Right atrium auricular region (tissue), 2 donors: ENCODE measurements at regions not wholly inside any gene's neighbourhood (a gene's known extent, or its start where the extent isn't known, plus 50 kb on each side); places are given as distances from the start of the nearest gene placed in this dataset.
"Not testable (repeated sequence)": the region's sequence is repeated elsewhere in the genome, so short reads cannot be mapped to it uniquely, and the experiment has no call there.

Experiments used
- DNase-seq: peaks from one replicate; pipeline ENCODE4 v3.0.0-alpha.2; 2019; ENCODE audit warnings: low spot score
- H3K27ac ChIP-seq, 2 donors: fragments of 200-600 bp; sonication (generic); 1 replicate in 1 of 2; 2 replicates in 1 of 2; pipeline ENCODE4 v1.5.1; 2016 to 2019
- H3K27me3 ChIP-seq, 2 donors: fragments of 200-600 bp; sonication (generic); one replicate each; pipeline versions ENCODE4 v1.5.1 to v1.6.0; 2017 to 2019
- H3K36me3 ChIP-seq: fragments of 200-600 bp; sonication (generic); one replicate; pipeline ENCODE4 v1.5.1; 2016
- H3K4me1 ChIP-seq, 2 donors: fragments of 200-600 bp; sonication (generic); one replicate each; pipeline versions ENCODE4 v1.5.1 to v1.6.0; 2017 to 2019
- H3K4me3 ChIP-seq, 2 donors: fragments of 200-600 bp; sonication (generic); 1 replicate in 1 of 2; 2 replicates in 1 of 2; pipeline ENCODE4 v1.5.1; 2017 to 2019; ENCODE audit warnings: mild to moderate bottlenecking in 1 of 2, moderate library complexity in 1 of 2
- H3K9me3 ChIP-seq, 2 donors: fragments of 200-600 bp; sonication (generic); one replicate each; pipeline ENCODE4 v1.5.1; 2019
- TF ChIP-seq, protein P1 (sequence below), 2 donors: fragments of 200-600 bp; sonication (generic); IDR thresholded peaks; one replicate each; pipeline ENCODE4 v1.5.1; 2019; ENCODE audit warnings: antibody characterized with exemption in 2 of 2

DNA sequence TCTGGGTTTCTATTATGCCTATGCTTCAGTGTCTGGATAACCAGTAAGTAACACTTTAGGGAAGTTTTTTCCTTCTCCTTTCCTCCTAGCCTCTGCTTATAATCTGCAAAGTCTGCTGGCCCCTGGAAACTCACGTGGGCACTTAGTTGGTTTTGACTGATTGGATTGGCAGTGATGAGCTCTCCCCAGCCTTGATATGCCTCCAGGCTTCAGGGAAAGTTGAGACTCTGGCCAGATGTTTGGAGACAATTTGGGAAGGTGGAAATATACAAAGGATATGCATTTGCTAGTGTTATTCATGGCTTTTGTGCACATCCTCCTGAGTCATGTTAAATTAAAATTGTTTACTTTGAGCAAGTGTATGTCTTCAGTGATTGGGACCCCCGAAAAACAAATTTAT, 160.2 kb upstream of the IL12B start:
- Histone ChIP-seq H3K4me1 (no peaks in the 10 kb centered on the region), H3K27me3 (no peaks in the 10 kb centered on the region), H3K4me3 (no peak overlapping the region), H3K27ac (no peak overlapping the region), H3K9me3 (no peaks in the 10 kb centered on the region), H3K36me3 (no peaks in the 10 kb centered on the region)
- TF ChIP-seq, protein P1, sequence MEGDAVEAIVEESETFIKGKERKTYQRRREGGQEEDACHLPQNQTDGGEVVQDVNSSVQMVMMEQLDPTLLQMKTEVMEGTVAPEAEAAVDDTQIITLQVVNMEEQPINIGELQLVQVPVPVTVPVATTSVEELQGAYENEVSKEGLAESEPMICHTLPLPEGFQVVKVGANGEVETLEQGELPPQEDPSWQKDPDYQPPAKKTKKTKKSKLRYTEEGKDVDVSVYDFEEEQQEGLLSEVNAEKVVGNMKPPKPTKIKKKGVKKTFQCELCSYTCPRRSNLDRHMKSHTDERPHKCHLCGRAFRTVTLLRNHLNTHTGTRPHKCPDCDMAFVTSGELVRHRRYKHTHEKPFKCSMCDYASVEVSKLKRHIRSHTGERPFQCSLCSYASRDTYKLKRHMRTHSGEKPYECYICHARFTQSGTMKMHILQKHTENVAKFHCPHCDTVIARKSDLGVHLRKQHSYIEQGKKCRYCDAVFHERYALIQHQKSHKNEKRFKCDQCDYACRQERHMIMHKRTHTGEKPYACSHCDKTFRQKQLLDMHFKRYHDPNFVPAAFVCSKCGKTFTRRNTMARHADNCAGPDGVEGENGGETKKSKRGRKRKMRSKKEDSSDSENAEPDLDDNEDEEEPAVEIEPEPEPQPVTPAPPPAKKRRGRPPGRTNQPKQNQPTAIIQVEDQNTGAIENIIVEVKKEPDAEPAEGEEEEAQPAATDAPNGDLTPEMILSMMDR (IDR thresholded peaks at IDR 0.05) = no peak
- DNase-seq = no peak

DNA sequence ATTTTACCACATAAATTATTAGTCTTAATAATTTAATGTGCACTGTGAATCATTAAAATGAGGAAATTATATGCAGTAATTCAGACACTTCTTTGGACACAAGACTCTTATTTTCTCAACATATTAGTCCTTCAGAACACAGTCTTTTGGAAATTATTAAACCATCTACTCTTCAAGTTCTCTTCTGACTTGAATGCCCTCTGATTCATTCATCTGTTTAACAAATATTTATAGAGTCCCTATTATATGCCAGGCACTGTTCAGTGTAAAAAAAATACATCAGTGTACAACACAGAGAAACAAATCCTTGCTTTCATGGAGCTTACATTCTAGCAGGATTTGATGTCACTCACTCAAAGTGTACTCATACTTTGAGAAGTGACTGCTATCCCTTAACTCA, 163.4 kb upstream of the IL12B start:
- Histone ChIP-seq H3K27ac (no peak overlapping the region), H3K27me3 (no peaks in the 10 kb centered on the region), H3K4me3 (no peak overlapping the region), H3K36me3 (no peaks in the 10 kb centered on the region), H3K4me1 (no peaks in the 10 kb centered on the region), H3K9me3 (no peaks in the 10 kb centered on the region)
- TF ChIP-seq, protein P1 (IDR thresholded peaks at IDR 0.05) = no peak
- no peak for DNase-seq

DNA sequence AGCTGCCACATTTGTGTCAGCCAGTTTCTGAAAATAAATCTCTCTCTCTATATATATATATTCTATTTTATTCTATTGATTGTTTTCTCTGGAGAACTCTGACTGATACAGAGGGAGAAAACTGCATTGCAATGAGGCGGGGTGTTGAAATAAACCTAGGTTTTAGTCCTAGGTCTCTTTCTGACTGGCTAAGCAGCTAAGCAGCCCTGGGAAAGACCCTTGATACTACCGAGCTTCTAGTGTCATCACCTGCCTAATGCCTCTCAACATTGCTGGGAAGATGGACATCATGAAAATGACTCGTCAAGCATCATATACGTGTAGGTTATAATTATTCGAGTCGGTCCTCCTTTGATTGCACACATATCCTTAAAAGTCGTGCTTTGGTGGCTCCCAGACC, 166.5 kb upstream of the IL12B start:
- no peaks in the 10 kb centered on the region for H3K4me1 ChIP-seq

DNA sequence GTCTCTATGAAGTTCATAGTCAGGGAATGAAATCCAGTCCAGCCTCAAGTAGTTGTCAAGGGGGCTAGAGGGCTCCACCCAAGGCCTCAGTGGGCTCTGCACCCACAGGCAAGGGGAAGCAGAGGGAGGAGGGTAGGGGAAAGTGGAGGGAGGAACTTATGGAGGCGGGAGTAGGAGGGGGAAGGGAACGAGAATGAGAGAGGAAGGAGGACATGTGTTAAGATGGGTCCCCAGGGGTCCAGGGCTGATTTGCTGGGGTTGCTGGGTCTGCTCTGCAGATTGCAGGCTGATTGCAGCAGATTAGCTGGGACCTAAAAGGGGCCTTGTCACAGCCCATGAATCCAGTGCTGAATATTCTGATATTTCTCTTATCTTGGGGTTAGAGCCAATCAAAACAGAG, 166.9 kb upstream of the IL12B start:
- no peak overlapping the region for H3K4me3 ChIP-seq
- no peaks in the 10 kb centered on the region for H3K4me1 ChIP-seq
- TF ChIP-seq, protein P1 (IDR thresholded peaks at IDR 0.05) = no peak
- H3K36me3 ChIP-seq = no peaks in the 10 kb centered on the region
- no peaks in the 10 kb centered on the region for H3K27me3 ChIP-seq
- H3K9me3 ChIP-seq = no peaks in the 10 kb centered on the region
- no peak overlapping the region for H3K27ac ChIP-seq
- DNase-seq = no peak

More for the DNA sequence above, 166.5 kb upstream of the IL12B start:
- no peak for DNase-seq
- H3K9me3 ChIP-seq = no peaks in the 10 kb centered on the region
- H3K4me3 ChIP-seq = no peak overlapping the region
- no peaks in the 10 kb centered on the region for H3K27me3 ChIP-seq
- TF ChIP-seq, protein P1 (IDR thresholded peaks at IDR 0.05) = no peak
- no peaks in the 10 kb centered on the region for H3K36me3 ChIP-seq
- no peak overlapping the region for H3K27ac ChIP-seq

DNA sequence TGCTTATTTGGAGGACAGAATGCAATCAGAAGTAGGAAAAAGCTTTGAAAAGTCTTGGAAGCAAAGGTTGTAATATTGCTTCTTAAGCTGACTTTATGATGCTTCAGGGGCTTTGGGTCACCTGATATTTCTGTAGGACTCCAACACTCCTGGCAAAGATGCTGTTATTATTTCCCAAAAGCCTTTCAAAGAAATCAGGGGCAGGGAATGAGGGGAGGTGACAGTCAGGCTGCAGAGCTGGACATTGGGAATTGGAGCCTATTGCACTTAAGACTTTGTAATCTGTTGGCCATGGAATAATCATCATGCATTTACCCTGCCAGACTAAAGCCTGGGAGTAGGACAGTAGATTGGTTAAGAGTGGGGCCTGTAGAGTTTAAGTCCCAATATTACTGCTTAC, 168.3 kb upstream of the IL12B start:
- Histone ChIP-seq H3K4me3 (no peak overlapping the region), H3K9me3 (no peaks in the 10 kb centered on the region), H3K4me1 (no peaks in the 10 kb centered on the region), H3K27me3 (no peaks in the 10 kb centered on the region), H3K27ac (no peak overlapping the region), H3K36me3 (no peaks in the 10 kb centered on the region)
- DNase-seq = no peak
- TF ChIP-seq, protein P1 (IDR thresholded peaks at IDR 0.05) = no peak

DNA sequence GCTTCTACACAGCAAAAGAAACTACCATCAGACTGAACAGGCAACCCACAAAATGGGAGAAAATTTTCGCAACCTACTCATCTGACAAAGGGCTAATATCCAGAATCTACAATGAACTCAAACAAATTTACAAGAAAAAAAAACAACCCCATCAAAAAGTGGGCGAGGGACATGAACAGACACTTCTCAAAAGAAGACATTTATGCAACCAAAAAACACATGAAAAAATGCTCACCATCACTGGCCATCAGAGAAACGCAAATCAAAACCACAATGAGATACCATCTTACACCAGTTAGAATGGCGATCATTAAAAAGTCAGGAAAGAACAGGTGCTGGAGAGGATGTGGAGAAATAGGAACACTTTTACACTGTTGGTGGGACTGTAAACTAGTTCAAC, 171.8 kb upstream of the IL12B start:
- H3K27me3 ChIP-seq, H3K9me3 ChIP-seq, DNase-seq, H3K36me3 ChIP-seq, H3K4me3 ChIP-seq, H3K27ac ChIP-seq: not testable (repeated sequence)
- peaks cover 0 to 11% of the 10 kb centered on the region in 2 donors for H3K4me1 ChIP-seq
